GM23338 (cell line): ENCODE measurements at regions not wholly inside any gene's neighbourhood (a gene's known extent, or its start where the extent isn't known, plus 50 kb on each side); places are given as distances from the start of the nearest gene placed in this dataset.

Source experiments
- ATAC-seq: fragments of 200-7000 bp; cut with Tn5 transposase; 3 replicates; pipeline ENCODE4 v1.9.1; 2020
- DNase-seq: peaks from one replicate; pipeline ENCODE4 v3.0.0-alpha.2; 2015; ENCODE audit warnings: low spot score
- H2AFZ ChIP-seq: fragments of 200-600 bp; sonication (generic); 2 replicates; pipeline ENCODE4 v1.8.0; 2016; ENCODE audit warnings: antibody characterized with exemption, mild to moderate bottlenecking, moderate library complexity
- H3F3A ChIP-seq: fragments of 200-600 bp; sonication (generic); replicated peaks from 2 replicates; pipeline ENCODE4 v1.8.0; 2017; ENCODE audit warnings: antibody characterized with exemption, mixed run types, low read depth
- H3K27ac ChIP-seq: fragments of 200-600 bp; sonication (generic); 2 replicates; pipeline ENCODE4 v1.6.1; 2016; ENCODE audit warnings: low read depth
- H3K27me3 ChIP-seq: fragments of 200-600 bp; sonication (generic); 2 replicates; pipeline ENCODE4 v1.8.0; 2016; ENCODE audit warnings: mild to moderate bottlenecking, mixed run types, moderate library complexity; ENCODE audit not compliant: insufficient read depth
- H3K36me3 ChIP-seq: fragments of 200-600 bp; sonication (generic); 2 replicates; pipeline ENCODE4 v1.8.0; 2016; ENCODE audit warnings: mild to moderate bottlenecking; ENCODE audit not compliant: insufficient read depth
- H3K4me1 ChIP-seq: fragments of 200-600 bp; sonication (generic); 2 replicates; pipeline ENCODE4 v1.8.0; 2016; ENCODE audit warnings: mild to moderate bottlenecking, moderate library complexity; ENCODE audit not compliant: insufficient read depth
- H3K4me2 ChIP-seq: fragments of 200-600 bp; sonication (generic); 2 replicates; pipeline ENCODE4 v1.7.1; 2017; ENCODE audit warnings: mixed run types
- H3K4me3 ChIP-seq: fragments of 200-600 bp; sonication (generic); 2 replicates; pipeline ENCODE4 v1.6.1; 2016; ENCODE audit warnings: mixed run types
- H3K79me2 ChIP-seq: fragments of 200-600 bp; sonication (generic); replicated peaks from 2 replicates; pipeline ENCODE4 v1.8.0; 2017; ENCODE audit warnings: mild to moderate bottlenecking; ENCODE audit not compliant: insufficient read depth
- H3K9me2 ChIP-seq: fragments of 200-600 bp; sonication (generic); 2 replicates; pipeline ENCODE4 v1.8.0; 2017; ENCODE audit not compliant: insufficient read depth
- H4K20me1 ChIP-seq: fragments of 200-600 bp; sonication (generic); replicated peaks from 2 replicates; pipeline ENCODE4 v1.8.0; 2017; ENCODE audit warnings: mild to moderate bottlenecking; ENCODE audit not compliant: insufficient read depth
- H3K27ac Mint-ChIP-seq: 2 replicates; pipeline ENCODE4 v1.8.0; 2020; ENCODE audit warnings: inconsistent platforms, mild to moderate bottlenecking, moderate library complexity, mixed read lengths
- H3K27me3 Mint-ChIP-seq: 3 replicates; pipeline ENCODE4 v1.8.0; 2022; ENCODE audit warnings: low read depth, mild to moderate bottlenecking, moderate library complexity, mixed read lengths, inconsistent platforms; ENCODE audit not compliant: insufficient read depth, poor library complexity
- H3K36me3 Mint-ChIP-seq: 3 replicates; pipeline ENCODE4 v1.8.0; 2021; ENCODE audit warnings: low read depth, mild to moderate bottlenecking, inconsistent platforms, moderate library complexity, mixed read lengths
- H3K4me1 Mint-ChIP-seq: 3 replicates; pipeline ENCODE4 v1.8.0; 2020; ENCODE audit warnings: mild to moderate bottlenecking, inconsistent platforms, mixed read lengths
- H3K4me3 Mint-ChIP-seq: 3 replicates; pipeline ENCODE4 v1.8.0; 2021; ENCODE audit warnings: moderate library complexity, mild to moderate bottlenecking, inconsistent platforms, mixed read lengths
- H3K9me3 Mint-ChIP-seq: 3 replicates; pipeline ENCODE4 v1.8.0; 2020; ENCODE audit warnings: moderate library complexity, mild to moderate bottlenecking, inconsistent platforms, mixed read lengths
- CREB1 ChIP-seq: fragments of 250-450 bp; sonication (Bioruptor Pico); IDR thresholded peaks from 2 replicates; pipeline ENCODE4 v1.5.0; 2020; ENCODE audit warnings: low read depth, mild to moderate bottlenecking, moderate library complexity
- CTCF ChIP-seq, 2 experiments: fragments of 200-600 bp in 1 of 2; sonication (generic) in 1 of 2; conservative IDR thresholded peaks; 2 replicates each; pipeline versions ENCODE4 v1.5.1 to v1.6.1; 2016 to 2017; ENCODE audit warnings: antibody characterized with exemption in 2 of 2, low read depth in 2 of 2, mild to moderate bottlenecking in 2 of 2, moderate library complexity in 1 of 2
- ETS1 ChIP-seq: IDR thresholded peaks from 2 replicates; pipeline ENCODE4 v1.6.1; 2016; ENCODE audit warnings: antibody characterized with exemption
- EZH2 ChIP-seq: fragments of 200-600 bp; sonication (generic); IDR thresholded peaks from one replicate; pipeline ENCODE4 v1.8.0; 2017; ENCODE audit warnings: antibody characterized with exemption, mild to moderate bottlenecking, low read depth; ENCODE audit not compliant: unreplicated experiment
- EZH2phosphoT487 ChIP-seq: fragments of 200-600 bp; sonication (generic); IDR thresholded peaks from one replicate; pipeline ENCODE4 v1.8.1; 2018; ENCODE audit warnings: antibody characterized with exemption; ENCODE audit not compliant: unreplicated experiment
- JUNB ChIP-seq: IDR thresholded peaks from one replicate; pipeline ENCODE4 v1.6.1; 2016; ENCODE audit warnings: antibody characterized with exemption; ENCODE audit not compliant: unreplicated experiment
- NANOG ChIP-seq: IDR thresholded peaks from 2 replicates; pipeline ENCODE4 v1.6.1; 2016; ENCODE audit warnings: antibody characterized with exemption, borderline replicate concordance
- POLR2AphosphoS5 ChIP-seq: IDR thresholded peaks from 2 replicates; pipeline ENCODE4 v1.6.1; 2016; ENCODE audit warnings: antibody characterized with exemption, low read depth
- REST ChIP-seq: IDR thresholded peaks from one replicate; pipeline ENCODE4 v1.6.1; 2018; ENCODE audit warnings: antibody characterized with exemption; ENCODE audit not compliant: unreplicated experiment
- STAT1 ChIP-seq: IDR thresholded peaks from one replicate; pipeline ENCODE4 v1.6.1; 2016; ENCODE audit warnings: antibody characterized with exemption; ENCODE audit not compliant: unreplicated experiment
- ZNF114 ChIP-seq: fragments of 250-450 bp; sonication (Bioruptor Pico); IDR thresholded peaks from 2 replicates; pipeline ENCODE4 v1.5.0; 2020; ENCODE audit warnings: mild to moderate bottlenecking, moderate library complexity
- ZNF331 ChIP-seq: fragments of 250-450 bp; sonication (Bioruptor Pico); IDR thresholded peaks from 2 replicates; pipeline ENCODE4 v1.5.0; 2020; ENCODE audit warnings: low read depth, mild to moderate bottlenecking, moderate library complexity
- ZNF462 ChIP-seq: fragments of 250-450 bp; sonication (Bioruptor Pico); IDR thresholded peaks from 2 replicates; pipeline ENCODE4 v1.5.0; 2020; ENCODE audit warnings: mild to moderate bottlenecking, moderate library complexity

- Histone ChIP-seq H3K9me2 (no peaks in the 10 kb centered on the region), H3K4me2 (no peak overlapping the region), H3K27ac (no peak overlapping the region), H3K79me2 (no peaks in the 10 kb centered on the region), H3K27me3 (no peaks in the 10 kb centered on the region), H4K20me1 (no peaks in the 10 kb centered on the region), H2AFZ (no peak overlapping the region), H3K36me3 (no peaks in the 10 kb centered on the region), H3K4me1 (no peaks in the 10 kb centered on the region), H3F3A (no peaks in the 10 kb centered on the region), H3K4me3 (no peak overlapping the region)
- H3K4me1 Mint-ChIP-seq: peaks cover 12% of the 10 kb centered on the region
- H3K9me3 Mint-ChIP-seq: no peaks in the 10 kb centered on the region
- no peaks in the 10 kb centered on the region for H3K36me3 Mint-ChIP-seq
- H3K27ac Mint-ChIP-seq: no peak overlapping the region
- no peak for DNase-seq
- TF ChIP-seq STAT1 (no peak), ETS1 (no peak), CTCF (conservative IDR thresholded peaks at IDR 0.05; ENCODE audit: low read depth in 2 of 2) (no peak), POLR2AphosphoS5 (no peak), CREB1 (no peak), ZNF462 (CRISPR knock-in tag) (no peak), ZNF114 (CRISPR knock-in tag) (no peak), EZH2phosphoT487 (no peak), EZH2 (no peak), JUNB (no peak), REST (no peak), NANOG (no peak), ZNF331 (CRISPR knock-in tag) (no peak)
- no peak for ATAC-seq
- H3K4me3 Mint-ChIP-seq: no peak overlapping the region
- H3K27me3 Mint-ChIP-seq: no peaks in the 10 kb centered on the region
Measured at GRCh38 chr10:129411772-129412171, 55.3 kb upstream of the MGMT start.
